ENCODE measurements at regions not wholly inside any gene's neighbourhood (a gene's known extent, or its start where the extent isn't known, plus 50 kb on each side); places are given as distances from the start of the nearest gene placed in this dataset.

- TF ChIP-seq CTCF (conservative IDR thresholded peaks at IDR 0.05; ENCODE audit: low read length) (no peak), EZH2phosphoT487 (IDR thresholded peaks at IDR 0.05; ENCODE audit: borderline replicate concordance, low read depth, low read length) (no peak)
Measured at GRCh38 chr15:91522605-91523332, 330.7 kb upstream of the SLCO3A1 start.
